ENCODE measurements at regions not wholly inside any gene's neighbourhood (a gene's known extent, or its start where the extent isn't known, plus 50 kb on each side); places are given as distances from the start of the nearest gene placed in this dataset.
"Not testable (repeated sequence)": the region's sequence is repeated elsewhere in the genome, so short reads cannot be mapped to it uniquely, and the experiment has no call there.

- TF ChIP-seq TCF4 (CRISPR knock-in tag; IDR thresholded peaks at IDR 0.05; ENCODE audit: borderline replicate concordance); TOX (CRISPR knock-in tag; IDR thresholded peaks at IDR 0.05; ENCODE audit: borderline replicate concordance); CREB5 (CRISPR knock-in tag; IDR thresholded peaks at IDR 0.05; ENCODE audit: low read depth); ISL1 (CRISPR knock-in tag; IDR thresholded peaks at IDR 0.05); PATZ1 (CRISPR knock-in tag; IDR thresholded peaks at IDR 0.05; ENCODE audit: borderline replicate concordance); ESRRG (CRISPR knock-in tag; IDR thresholded peaks at IDR 0.05); SNAI2 (CRISPR knock-in tag; IDR thresholded peaks at IDR 0.05): not testable (repeated sequence)
These were observed 377.1 kb downstream of the ANAPC1 start for GRCh38 chr2:111506936-111507335.

Data from SK-N-SH treated with all-trans-retinoic acid at 6 μM for 48 hours (cell line).